HG02678 (cell line): ENCODE measurements at regions not wholly inside any gene's neighbourhood (a gene's known extent, or its start where the extent isn't known, plus 50 kb on each side); places are given as distances from the start of the nearest gene placed in this dataset.
"Not testable (repeated sequence)": the region's sequence is repeated elsewhere in the genome, so short reads cannot be mapped to it uniquely, and the experiment has no call there.

Experiments used
- ATAC-seq: cut with Tn5 transposase; IDR thresholded peaks from one replicate; pipeline ENCODE4 v1.9.1; 2021; ENCODE audit warnings: mild to moderate bottlenecking, moderate library complexity; ENCODE audit not compliant: unreplicated experiment

DNA sequence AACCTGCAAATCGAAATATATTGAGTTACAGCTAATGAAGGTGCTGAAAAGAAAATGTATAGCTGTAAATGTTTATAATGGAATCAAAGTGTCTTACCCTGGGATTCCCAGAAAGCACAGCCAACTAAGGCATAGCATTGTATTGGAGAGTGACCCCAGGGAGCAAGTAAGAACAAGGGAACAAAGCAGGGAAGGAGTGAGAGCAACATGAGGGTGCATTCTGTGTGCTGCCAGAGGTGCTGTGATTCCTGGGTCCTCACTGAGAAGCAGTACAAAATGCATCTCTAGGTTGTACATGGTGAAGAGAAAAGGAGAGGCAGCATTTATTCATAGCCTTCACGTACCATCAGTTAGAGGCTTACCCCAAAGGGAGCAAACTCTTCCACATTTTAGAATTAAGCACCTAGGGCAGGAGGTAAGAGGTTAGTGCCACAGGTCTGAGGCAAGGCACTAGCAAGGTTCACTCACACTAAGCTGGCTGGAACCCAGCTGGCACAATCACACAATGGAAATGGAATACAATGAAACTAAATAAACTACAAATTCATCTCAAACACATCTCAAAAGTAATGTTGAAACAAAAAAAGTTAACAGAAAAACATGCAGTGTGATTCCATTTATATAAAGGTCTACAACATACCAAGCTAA lies 151.5 kb upstream of the C2CD4B start:
- ATAC-seq = no peak

DNA sequence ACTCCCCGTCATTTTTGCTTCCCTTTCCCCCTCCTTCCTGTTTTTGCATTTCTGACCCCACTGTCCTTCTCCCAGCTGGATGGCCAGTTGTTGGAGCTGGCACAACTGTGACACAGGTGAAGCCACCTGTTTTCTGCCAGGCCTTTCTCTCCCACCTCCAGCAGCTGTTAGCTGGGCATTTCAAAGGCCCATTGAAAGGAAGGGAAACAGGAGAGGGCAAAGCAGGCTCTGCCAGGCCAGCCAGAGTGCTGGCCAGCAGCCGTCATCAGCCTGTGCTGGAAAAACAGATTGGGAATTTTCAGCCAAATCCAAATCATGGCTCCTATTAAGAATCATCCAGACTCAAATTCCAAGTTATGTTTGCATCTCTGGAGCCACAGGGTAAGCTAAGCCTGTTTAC lies 155.2 kb upstream of the C2CD4B start:
- no peak for ATAC-seq

DNA sequence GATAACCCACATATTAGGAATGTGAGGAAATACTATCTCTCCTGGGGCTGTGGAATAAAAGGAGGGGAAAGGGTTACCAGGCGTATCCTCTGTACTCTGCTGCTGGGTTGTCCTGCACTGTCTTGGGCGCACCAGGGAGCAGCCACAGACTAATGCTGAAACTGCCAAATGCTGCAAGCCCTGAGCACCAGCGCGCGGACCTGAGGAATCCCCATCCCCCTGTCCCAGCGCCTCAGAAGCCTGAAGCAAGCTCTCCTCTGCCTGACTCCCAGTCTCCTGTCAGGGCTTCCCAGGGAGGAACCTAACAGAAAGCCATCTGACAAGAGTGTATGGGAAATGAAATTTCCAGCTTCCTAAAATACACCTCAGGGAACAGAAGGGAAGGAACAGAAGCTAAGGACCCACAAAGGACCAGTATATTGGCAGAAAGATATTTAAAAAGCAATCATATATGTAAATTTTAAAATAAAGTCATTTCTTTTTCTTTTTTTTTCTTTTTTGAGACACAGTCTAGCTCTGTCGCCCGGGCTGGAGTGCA lies 158.3 kb upstream of the C2CD4B start:
- no peak for ATAC-seq

DNA sequence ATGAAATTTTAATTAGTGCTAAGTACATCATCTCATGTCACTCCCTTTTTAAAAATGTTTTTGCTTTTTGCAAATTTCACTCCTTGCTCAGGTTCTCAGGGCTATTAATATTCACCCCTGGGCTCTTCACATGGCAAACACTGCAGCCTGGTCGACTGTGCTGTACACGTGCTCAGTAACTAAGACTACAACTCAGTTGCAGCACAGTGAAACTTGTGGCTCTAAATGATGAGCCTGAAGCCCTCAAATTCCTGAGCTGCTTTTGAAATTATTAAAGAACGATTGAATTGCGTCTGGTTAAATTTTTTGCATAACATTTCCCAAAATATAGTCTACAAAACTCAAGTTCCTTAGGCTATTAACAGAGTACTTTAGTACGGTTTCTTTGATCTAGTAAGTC lies 159.3 kb upstream of the C2CD4B start:
- ATAC-seq = no peak

DNA sequence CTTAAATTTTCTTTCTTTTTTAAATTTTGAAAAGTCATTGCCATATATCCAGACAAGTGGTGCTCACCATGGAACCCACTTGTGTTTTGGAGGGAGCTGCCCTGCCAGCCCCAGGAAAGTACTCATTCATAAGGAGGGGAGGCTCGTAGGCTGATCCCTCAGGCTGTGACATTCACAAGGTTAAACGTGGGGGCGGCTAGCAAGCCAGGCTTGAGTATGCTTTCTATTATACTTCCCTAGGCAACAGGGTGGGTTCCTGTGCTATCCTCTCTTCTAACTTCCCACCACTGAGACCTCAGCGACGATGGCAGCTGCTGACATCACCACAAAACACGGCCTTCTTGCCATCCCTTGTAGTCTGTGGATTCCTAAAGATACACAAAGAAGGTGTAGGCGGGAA lies 160.5 kb upstream of the C2CD4B start:
- ATAC-seq = no peak

DNA sequence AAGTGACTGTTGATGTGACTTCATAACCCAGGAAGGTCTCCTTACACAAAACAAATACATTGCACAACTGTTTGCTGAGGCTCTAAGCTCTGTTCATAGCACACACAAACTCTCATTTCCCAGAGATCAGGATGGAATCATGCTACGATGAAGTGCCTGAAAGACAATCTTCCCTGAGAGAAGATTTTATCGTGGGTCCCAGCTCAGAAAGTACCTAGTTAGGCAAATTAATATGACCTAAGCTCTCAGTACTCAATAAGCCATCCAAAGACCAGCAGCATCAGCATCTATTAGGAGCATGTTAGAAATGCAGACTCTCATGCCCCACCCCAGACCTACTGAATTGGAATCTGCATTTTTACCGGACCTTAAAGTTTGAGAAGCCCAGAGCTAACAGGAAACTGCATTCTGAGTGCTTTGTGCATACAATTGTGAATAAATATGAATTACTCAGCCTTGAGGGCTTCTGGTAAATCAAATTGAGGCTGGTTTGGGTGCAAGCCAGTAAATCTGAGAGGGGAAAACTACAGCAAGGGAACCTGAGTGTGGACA lies 161.5 kb upstream of the C2CD4B start:
- no peak for ATAC-seq

DNA sequence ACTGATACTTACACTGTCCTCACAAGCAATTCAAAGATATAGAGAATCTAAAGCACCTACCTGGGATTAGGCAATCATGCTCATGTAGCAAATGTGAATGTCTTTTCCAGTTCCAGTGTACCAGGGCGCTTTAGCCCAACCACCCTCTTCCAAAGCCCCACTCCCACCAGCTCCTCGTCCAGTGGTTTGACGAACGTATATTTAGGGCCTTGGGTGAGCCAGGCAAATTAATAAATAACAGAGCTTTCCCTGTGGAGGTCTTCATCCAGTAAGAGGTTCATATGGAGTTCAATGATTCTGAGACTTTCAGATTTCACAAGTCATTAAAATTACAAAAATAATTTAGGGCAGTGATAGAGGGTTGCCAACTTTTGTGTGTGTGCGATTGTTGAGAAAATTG lies 162.3 kb upstream of the C2CD4B start:
- ATAC-seq = no peak

DNA sequence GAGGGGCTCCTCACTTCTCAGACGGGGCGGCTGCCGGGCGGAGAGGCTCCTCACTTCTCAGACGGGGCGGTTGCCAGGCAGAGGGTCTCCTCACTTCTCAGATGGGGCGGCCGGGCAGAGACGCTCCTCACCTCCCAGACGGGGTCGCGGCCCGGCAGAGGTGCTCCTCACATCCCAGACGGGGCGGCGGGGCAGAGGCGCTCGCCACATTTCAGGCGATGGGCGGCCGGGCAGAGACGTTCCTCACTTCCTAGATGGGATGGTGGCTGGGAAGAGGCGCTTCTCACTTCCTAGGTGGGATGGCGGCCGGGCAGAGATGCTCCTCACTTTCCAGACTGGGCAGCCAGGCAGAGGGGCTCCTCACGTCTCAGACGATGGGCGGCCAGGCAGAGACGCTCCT lies 167.4 kb upstream of the C2CD4B start:
- not testable (repeated sequence) for ATAC-seq

DNA sequence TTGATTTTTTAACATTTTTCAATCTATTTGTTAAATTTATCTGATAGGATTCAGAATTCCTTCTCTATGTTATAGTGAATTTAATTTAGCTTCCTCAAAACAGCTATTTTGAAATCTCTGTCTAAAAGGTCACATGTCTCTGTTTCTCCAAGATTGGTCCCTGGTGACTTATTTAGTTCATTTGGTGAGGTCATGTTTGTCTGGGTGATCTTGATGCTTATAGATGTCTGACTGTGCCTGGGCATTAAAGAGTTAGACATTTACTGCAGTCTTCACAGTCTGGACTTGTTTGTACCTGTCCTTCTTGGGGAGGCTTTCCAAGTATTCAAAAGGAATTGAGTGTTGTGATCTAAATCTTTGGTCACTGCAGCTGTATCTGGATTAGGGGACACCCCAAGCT lies 169.5 kb upstream of the C2CD4B start:
- ATAC-seq = no peak

DNA sequence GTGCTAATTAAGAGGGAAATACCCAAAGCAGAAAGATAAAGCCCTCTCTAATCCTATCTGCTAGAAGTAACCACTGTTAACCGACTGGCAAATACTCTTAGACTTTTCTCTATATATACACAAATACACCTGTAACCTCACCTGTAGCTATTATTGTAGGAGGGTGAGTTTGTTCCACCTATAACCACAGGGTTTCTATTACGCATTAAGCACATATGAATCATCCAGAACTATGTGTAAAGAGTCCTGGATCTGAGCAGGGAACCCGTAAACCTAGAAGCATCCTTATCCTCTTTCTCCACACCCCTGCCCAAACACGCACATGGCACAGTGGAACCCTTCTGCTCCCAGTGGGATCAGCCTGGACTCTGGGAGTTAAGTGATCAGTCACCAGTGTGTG lies 172.8 kb upstream of the C2CD4B start:
- ATAC-seq = no peak

DNA sequence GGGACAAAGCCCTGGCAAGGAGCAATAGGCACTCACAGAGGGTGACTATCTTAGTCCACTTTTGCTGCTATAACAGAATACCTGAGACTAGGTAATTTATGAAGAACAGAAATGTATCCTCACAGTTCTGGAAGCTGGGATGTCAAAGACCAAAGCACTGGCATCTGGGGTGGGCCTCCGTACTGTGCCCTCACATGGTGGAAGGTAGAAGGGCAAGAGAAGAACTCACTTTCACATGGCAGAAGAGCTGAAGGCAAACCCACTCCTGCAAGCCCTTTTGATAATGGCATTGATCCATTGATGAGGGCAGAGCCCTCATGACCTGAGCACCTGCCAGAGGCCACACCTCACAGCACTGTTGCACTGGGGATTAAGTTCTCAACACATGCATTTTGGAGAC lies 173.4 kb upstream of the C2CD4B start:
- no peak for ATAC-seq

DNA sequence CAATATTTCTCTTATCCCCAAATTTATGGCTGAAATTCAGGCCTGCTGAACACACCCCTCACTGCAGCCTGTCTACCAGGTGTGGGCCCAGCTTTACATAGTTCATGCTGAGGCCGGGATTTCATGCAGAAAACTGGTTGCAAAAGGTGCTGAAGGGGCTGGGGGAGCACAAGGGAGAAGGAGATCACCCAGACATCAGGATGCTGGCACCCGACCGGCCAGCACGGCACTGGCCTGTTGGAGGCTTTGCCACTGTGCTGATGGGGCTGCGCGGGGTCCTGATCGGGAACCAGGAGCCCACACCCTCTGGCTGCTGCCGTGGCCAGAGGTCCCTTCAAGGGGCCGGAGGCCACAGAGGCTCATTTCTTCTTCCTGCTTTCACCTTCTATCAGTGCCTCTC lies 177.9 kb upstream of the C2CD4B start:
- no peak for ATAC-seq

DNA sequence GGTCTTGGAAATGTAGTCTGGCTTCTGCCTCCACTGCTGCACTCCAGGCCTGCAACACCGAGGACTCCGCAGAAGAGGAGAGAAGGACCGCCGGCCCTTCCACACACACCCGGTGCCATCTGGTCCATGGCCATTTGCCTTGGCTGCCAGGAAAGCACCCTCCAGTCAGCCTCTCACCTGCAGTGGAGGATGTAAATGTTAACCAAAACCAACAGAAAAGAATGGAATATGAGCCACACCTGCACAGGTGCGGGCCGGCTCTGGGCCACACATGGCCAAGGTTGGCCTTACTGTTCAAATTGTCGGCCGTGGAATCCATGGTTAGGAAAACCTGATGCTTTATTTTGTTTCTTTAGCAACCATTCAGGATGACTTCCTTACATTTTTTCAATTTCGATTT lies 178.3 kb upstream of the C2CD4B start:
- ATAC-seq = no peak

DNA sequence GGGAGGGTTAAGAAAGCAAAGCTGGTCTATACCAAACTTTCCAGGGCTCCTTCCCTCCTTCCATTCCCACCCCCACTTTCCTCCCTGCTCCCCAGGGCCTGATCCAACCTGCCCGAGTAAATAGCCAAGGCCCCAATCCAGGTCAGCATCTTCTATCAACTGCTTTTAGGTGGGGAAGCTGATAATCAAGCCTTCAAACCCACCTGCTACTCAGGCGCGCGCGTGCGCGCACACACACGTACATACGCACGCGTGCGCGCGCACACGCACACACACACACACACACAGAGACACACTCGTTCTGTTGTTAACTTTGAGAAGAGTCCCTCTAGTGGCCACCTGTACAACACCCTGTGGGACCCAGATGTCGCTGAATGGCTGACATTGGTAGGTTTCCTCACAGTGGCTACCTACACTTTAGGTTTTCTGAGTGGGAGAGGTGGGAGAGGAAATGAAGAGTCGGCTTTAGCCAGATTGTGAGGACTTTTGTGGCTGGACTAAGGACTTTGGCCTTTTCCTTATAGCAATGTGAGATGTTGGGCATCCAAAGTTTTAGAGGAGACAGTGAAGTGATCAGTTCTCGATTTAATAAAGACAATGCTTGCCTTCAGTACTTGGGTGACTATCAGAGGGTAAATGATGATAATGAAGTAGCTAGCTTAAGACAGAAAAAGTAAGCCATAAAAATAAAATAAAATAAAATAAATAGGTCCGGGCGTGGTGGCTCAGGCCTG lies 179.9 kb upstream of the C2CD4B start:
- peak; percentile 71 for ATAC-seq

DNA sequence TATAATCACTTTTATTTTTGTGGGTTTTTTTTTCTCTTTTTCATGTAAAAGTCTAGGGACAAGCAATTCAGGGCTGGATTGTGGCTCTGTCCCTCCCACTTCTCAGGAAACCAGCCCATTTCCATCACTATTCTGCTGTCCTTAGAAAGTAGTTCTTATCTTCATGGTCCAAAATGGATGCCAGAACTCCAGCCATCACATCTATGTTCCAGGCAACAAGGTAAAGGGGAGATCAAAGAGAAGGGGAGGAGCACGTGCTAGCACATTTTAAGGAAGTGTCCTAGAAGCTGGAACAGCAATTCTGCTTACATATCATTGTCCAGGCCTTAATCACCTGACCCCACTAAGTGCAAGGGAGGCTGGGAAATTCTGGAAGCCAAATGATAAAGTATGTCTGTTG lies 181.1 kb upstream of the C2CD4B start:
- ATAC-seq = no peak

DNA sequence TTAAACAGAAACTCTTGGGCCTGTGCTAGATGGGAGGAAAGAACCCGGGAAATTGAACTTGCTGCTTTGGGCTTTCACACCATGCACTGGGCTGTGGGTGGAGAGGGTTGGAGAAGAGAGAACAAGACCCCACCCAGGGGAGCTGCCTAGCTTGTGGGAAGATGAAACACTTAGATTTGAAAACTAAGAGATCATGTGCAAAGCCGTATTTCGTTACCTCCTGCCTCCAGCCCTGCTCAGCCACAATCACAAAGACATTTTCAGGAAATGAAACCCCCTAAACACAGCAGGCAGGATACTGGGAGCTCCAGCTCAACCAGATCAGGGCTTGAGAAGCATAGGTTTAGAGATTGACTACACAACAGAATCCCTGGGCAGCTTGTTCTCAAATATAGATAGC lies 183.0 kb upstream of the C2CD4B start:
- no peak for ATAC-seq

DNA sequence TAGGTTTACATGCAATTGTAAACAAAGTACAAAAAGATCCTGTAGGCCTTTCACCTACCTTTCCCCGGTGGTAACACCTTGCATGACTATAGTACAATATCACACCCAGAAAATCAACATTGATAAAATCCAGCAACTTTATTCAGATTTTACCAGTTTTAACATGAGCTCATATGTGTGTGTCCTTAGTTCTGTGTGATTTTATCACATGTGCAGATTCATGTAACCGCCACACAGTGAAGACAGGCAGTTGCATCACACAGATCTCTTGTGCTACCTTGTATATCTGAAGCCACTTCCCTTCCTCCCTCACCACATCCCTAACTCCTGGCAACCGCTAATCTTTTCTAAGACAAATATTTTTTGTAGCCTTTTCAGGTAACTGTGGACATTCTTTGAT lies 183.5 kb upstream of the C2CD4B start:
- ATAC-seq = no peak

DNA sequence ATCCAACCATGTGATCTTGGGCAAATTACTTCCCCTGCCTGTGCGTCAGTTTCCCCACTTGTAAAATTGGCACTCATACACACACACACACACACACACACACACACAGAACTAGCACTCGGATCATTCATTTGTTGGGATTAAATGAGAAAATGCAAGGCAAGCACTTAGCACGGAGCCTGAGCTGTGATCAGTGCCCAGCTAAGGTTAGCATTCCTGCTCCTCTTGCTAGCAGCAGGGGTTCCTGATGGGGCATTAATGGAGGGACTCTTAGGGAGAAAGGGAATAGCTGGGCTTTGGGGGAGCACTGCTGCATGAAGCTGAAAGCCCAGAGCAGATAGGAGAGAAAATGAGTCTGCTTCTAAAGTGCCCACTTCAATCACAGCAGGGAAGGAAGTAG lies 187.7 kb upstream of the C2CD4B start:
- no peak for ATAC-seq

DNA sequence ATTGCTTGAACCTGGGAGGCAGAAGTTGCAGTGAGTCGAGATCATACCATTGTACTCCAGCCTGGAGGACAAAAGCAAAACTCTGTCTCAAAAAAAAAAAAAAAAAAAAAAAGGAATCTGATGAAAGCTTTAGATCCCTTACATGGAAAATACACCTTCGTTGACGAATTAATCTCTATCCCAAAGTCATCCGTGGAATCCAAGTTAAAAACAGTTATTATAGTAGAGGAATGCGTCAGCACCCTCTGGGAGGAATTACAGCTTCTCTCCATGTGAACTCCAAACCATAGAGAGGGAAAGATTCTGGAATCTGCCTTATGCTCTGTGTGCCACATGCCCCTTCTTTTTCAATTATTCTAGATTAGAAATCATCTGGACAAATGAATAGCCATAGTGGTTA lies 192.3 kb upstream of the C2CD4B start:
- no peak for ATAC-seq

DNA sequence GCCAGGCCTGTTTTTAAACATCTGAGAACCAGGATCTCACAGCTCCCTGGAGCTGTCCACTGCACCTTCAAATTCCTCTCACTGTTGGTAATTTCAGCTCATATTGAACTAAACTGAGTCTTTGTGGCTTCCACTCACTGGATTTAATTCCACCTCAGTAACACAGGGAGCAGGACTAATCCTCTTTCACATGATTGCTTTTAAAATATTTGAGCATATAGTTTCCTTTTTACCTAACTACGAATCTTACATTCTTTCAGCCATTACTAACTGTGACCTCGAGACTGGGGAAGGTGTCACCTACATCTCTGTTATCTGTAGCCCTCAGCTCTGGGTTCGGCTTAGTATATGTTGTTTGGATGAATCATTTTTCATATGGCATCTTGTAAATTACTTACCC lies 194.3 kb upstream of the C2CD4B start:
- no peak for ATAC-seq

DNA sequence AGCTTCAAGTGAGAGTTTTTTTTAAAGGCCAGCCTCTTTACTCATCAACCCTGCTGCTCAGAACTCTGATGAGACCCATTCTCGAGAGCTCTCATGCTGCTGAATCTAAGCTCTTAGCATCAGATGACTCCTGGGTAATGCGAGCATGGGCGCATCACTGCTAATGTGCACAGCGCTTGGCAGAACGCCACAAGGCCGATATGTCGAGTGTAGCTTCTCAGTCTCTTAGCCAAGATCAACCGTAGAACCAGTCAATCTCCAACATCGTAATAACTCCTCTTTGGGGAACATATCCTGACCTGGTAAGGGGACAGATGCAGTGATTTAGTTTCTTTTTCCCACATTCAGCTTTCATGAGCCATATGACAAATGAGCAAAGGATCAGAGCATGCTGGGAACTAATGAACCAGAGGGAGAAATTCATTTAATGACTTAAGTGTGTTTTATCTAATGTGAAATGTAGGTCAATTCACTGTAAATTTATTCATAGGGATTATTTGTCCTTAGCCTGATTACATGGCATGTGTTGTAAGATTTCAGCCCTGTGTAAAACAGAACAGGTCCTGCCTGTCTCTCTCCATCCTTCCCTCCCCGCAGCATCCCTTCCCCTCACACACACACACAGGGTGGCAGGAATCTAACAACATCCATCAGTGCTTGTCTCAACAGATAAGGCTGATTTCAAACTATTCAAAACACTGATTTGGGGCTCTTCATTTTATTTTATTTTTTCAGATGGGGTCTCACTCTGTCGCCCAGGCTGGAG lies 195.4 kb upstream of the C2CD4B start:
- ATAC-seq = no peak

DNA sequence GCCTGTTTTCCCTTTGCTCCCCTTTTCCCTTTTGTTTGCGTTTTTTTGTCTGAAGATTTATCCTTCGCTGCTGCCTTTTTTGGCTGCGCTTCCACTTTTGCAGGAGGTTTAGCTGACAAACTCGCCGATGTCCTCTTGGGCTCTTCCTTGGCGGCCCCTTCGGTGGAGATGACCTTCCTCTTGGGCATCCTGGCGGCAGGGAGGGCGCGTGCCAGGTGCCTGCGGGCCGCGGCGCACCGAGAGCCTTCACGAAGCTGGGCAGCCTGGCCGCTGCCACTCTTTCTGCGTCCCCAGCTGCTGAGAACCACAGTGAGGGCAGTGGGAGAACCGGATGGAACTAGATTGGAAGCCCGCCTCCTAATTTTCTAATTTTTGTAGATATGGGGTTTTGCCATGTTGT lies 197.1 kb upstream of the C2CD4B start:
- ATAC-seq = no peak
